ENCODE measurements at regions not wholly inside any gene's neighbourhood (a gene's known extent, or its start where the extent isn't known, plus 50 kb on each side); places are given as distances from the start of the nearest gene placed in this dataset.

DNA sequence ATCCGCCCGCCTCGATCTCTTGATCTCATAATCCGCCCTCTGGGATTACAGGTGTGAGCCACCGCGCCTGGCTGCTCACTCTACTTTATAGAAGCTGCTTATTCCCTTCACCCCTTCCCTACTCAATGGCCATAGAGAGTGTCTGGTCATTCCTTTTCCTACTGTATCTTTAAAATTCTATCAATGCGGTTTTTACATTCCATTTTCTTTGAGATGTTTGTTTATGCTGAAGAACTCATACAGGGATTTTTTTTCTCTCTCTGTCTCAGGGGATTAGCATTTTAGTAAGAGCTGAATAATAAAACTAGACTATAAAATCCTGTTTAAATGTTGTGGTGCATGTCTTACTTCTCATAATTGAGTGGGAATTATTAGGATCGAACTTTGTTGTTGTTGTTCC, 218.6 kb upstream of the FOXN3 start:
- ChIA-PET CTCF (no interaction called here), POLR2A (ENCODE audit: low non-redundant PET) (no interaction called here)
- TF ChIP-seq, protein P1, sequence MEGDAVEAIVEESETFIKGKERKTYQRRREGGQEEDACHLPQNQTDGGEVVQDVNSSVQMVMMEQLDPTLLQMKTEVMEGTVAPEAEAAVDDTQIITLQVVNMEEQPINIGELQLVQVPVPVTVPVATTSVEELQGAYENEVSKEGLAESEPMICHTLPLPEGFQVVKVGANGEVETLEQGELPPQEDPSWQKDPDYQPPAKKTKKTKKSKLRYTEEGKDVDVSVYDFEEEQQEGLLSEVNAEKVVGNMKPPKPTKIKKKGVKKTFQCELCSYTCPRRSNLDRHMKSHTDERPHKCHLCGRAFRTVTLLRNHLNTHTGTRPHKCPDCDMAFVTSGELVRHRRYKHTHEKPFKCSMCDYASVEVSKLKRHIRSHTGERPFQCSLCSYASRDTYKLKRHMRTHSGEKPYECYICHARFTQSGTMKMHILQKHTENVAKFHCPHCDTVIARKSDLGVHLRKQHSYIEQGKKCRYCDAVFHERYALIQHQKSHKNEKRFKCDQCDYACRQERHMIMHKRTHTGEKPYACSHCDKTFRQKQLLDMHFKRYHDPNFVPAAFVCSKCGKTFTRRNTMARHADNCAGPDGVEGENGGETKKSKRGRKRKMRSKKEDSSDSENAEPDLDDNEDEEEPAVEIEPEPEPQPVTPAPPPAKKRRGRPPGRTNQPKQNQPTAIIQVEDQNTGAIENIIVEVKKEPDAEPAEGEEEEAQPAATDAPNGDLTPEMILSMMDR (conservative IDR thresholded peaks at IDR 0.05; ENCODE audit: low read depth) = no peak
- H3K27ac ChIP-seq = no peak overlapping the region
- DNase-seq (ENCODE audit: low spot score) = no peak

DNA sequence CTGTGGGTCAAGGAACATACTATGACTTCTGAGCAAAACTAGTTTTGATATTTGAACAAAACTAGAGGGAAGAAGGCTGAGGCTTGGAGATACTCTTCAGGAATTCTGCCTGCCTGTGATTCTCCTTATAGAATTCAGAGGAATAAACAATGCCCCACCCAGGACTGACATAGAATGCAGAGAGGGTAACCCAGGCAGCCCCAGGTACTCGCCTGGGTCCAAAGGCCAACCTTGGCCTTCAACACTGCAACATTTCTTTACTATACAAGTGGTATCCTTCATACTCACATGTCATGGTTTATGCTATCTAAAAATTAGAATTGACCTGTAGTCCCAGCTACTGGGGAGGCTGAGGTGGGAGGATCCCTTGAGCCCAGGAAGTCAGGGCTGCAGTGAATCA, 217.0 kb upstream of the FOXN3 start:
- TF ChIP-seq, protein P1 (conservative IDR thresholded peaks at IDR 0.05; ENCODE audit: low read depth) = no peak
- CTCF ChIA-PET = interaction anchor here (0.6 kb wide), 1 partner anchor 1926 kb away, joined by 3 read pairs; no protein-coding TSS in a partner anchor
- POLR2A ChIA-PET (ENCODE audit: low non-redundant PET) = no interaction called here

DNA sequence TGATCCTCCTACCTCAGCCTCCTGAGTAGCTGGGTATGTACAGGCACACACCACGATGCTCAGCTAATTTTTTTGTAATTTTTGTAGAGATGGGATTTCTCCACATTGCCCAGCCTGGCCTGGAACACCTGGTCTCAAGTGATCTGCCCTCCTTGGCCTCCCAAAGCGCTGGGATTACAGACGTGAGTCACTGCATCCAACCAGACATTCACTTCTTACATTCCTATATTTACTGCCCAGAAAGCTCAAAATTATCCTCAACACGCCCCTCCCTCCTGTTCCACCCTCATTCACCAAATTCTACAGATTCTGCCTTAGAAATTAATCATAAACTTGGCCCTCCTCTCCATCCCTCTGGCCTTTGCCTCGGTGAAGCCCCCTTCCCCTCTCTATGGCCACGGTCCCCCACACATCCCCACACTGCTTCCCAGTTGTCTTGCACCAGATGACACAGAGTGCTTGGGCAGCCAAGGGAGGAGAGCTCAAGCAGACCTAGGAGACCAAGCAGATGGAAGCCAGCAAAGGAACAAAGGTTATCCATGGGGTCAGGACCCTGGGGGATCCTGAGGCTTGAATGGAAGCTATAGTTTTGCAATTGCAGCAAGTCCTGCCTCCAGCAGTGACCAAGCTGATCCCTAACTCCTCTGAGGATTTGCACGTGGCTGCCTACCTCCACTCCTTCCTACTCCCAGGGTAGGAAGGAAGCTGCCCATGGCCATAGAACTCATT, 213.2 kb upstream of the FOXN3 start:
- POLR2A ChIA-PET (ENCODE audit: low non-redundant PET) = no interaction called here
- no peak overlapping the region for H3K27ac ChIP-seq
- TF ChIP-seq, protein P1 (conservative IDR thresholded peaks at IDR 0.05; ENCODE audit: low read depth) = no peak
- no peak for DNase-seq (ENCODE audit: low spot score)
- CTCF ChIA-PET = no interaction called here

More for the DNA sequence above, 217.0 kb upstream of the FOXN3 start:
- H3K27ac ChIP-seq = no peak overlapping the region
- no peak for DNase-seq (ENCODE audit: low spot score)

DNA sequence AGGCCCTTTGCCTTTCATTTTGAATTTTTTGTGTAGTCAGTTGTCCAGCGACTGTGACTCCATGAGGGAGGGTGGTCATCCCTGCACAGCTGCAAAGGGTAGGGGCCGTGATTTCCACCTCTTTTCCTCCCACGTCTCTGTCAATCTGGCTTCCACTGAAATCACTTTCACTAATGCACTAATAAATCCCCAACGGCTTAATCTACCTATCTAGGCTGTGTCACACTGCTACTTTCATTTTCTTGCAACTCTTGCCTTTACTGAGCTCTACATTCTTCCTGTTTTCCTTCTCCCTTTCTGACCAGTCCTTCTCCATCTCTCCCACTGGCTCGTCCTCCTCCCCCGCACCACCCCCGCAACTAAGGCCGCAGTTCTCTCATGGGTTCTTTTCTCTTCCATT, 212.3 kb upstream of the FOXN3 start:
- H3K27ac ChIP-seq = no peak overlapping the region
- ChIA-PET CTCF (interaction anchor here (0.6 to 0.7 kb wide), 2 partner anchors 61 to 213 kb away, joined by 3 to 5 read pairs; no protein-coding TSS in a partner anchor), POLR2A (ENCODE audit: low non-redundant PET) (no interaction called here)
- DNase-seq (ENCODE audit: low spot score) = no peak
- TF ChIP-seq, protein P1 (conservative IDR thresholded peaks at IDR 0.05; ENCODE audit: low read depth) = no peak

DNA sequence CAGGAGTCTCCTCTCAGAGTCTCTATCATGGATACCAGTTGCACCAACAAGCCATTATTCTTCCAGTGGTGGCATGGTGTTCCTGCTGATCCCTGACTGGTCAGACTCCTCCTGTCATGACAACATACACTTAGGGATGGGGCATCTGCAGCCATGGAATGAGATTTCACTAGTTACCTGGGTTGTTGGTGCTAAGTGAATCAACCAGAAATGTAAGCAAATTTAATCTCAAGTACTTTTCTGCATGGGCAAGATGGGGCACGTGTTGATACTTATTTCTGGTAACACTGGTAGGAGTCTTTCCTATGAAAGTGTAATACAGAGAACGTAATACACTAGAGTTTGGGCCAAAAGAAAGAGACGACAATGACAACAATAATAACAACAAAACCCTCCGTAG, 211.5 kb upstream of the FOXN3 start:
- TF ChIP-seq, protein P1 (conservative IDR thresholded peaks at IDR 0.05; ENCODE audit: low read depth) = no peak
- DNase-seq (ENCODE audit: low spot score) = no peak
- ChIA-PET POLR2A (ENCODE audit: low non-redundant PET) (no interaction called here), CTCF (no interaction called here)
- H3K27ac ChIP-seq = no peak overlapping the region

DNA sequence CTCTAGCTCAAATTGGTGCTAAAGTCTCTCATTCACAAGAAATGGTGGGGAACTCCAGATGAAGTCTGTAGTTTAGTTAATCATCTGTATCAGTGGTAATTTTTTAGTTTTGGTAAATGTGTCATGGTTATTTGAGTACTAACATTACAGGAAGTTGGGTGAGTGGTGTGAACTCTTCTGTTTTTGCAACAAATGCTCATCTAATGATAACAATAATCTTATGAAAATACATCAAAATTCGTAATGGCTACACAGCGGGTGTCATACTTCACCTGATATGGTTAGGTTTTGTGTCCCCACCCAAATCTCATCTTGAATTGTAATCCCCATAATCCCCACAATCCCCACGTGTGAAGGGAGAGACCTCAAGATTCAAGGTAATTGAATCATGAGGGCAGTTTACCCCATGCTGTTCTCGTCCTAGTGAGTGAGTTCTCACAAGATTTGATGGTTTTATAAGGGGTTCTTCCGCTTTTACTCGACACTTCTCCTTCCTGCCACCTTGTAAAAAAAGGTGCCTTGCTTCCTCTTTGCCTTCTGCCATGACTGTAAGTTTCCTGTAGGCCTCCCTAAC, 209.3 kb upstream of the FOXN3 start:
- DNase-seq (ENCODE audit: low spot score) = no peak
- TF ChIP-seq, protein P1 (conservative IDR thresholded peaks at IDR 0.05; ENCODE audit: low read depth) = no peak
- ChIA-PET POLR2A (ENCODE audit: low non-redundant PET) (no interaction called here), CTCF (no interaction called here)
- H3K27ac ChIP-seq = no peak overlapping the region

All from RWPE1 (cell line).